ENCODE measurements at regions not wholly inside any gene's neighbourhood (a gene's known extent, or its start where the extent isn't known, plus 50 kb on each side); places are given as distances from the start of the nearest gene placed in this dataset.

- TF ChIP-seq SUZ12 (IDR thresholded peaks at IDR 0.05; ENCODE audit: extremely low read depth, insufficient read depth, insufficient read length), result no peak
- no peak for TF ChIP-seq ZNF274 (IDR thresholded peaks at IDR 0.05; ENCODE audit: low read depth, low read length)
- no peak for TF ChIP-seq YY1 (IDR thresholded peaks at IDR 0.05; ENCODE audit: insufficient read depth, insufficient read length)
- Histone ChIP-seq H3K9me3 (ENCODE audit: insufficient read depth, low read length) (no peaks in the 10 kb centered on the region), H3K9ac (ENCODE audit: insufficient read length, low read depth) (no peak overlapping the region), H3K4me3 (ENCODE audit: insufficient read length, low read depth) (no peak overlapping the region), H3K36me3 (ENCODE audit: insufficient read depth, insufficient read length, low read length) (no peaks in the 10 kb centered on the region), H3K4me1 (ENCODE audit: insufficient read depth, insufficient read length) (no peaks in the 10 kb centered on the region), H3K27me3 (ENCODE audit: insufficient read depth, insufficient read length) (peaks cover 2% of the 10 kb centered on the region)
- no peak for DNase-seq (ENCODE audit: low read depth, low spot score)
Observed at GRCh38 chr7:132072873-132073272, 503.4 kb downstream of the PLXNA4 start.

GRCh38 chr7:132072165-132072564 is 504.1 kb downstream of the PLXNA4 start:
- Histone ChIP-seq H3K4me3 (ENCODE audit: insufficient read length, low read depth) (no peak overlapping the region), H3K27me3 (ENCODE audit: insufficient read depth, insufficient read length) (peaks cover 2% of the 10 kb centered on the region), H3K9ac (ENCODE audit: insufficient read length, low read depth) (no peak overlapping the region), H3K4me1 (ENCODE audit: insufficient read depth, insufficient read length) (no peaks in the 10 kb centered on the region), H3K9me3 (ENCODE audit: insufficient read depth, low read length) (no peaks in the 10 kb centered on the region), H3K36me3 (ENCODE audit: insufficient read depth, insufficient read length, low read length) (no peaks in the 10 kb centered on the region)
- TF ChIP-seq YY1 (IDR thresholded peaks at IDR 0.05; ENCODE audit: insufficient read depth, insufficient read length), result no peak
- TF ChIP-seq SUZ12 (IDR thresholded peaks at IDR 0.05; ENCODE audit: extremely low read depth, insufficient read depth, insufficient read length), result no peak
- TF ChIP-seq ZNF274 (IDR thresholded peaks at IDR 0.05; ENCODE audit: low read depth, low read length), result no peak
- DNase-seq (ENCODE audit: low read depth, low spot score), result no peak

- TF ChIP-seq SUZ12 (IDR thresholded peaks at IDR 0.05; ENCODE audit: extremely low read depth, insufficient read depth, insufficient read length) (no peak), ZNF274 (IDR thresholded peaks at IDR 0.05; ENCODE audit: low read depth, low read length) (no peak), YY1 (IDR thresholded peaks at IDR 0.05; ENCODE audit: insufficient read depth, insufficient read length) (no peak)
- Histone ChIP-seq H3K4me1 (ENCODE audit: insufficient read depth, insufficient read length) (peaks cover 8% of the 10 kb centered on the region), H3K4me3 (ENCODE audit: insufficient read length, low read depth) (no peak overlapping the region), H3K36me3 (ENCODE audit: insufficient read depth, insufficient read length, low read length) (no peaks in the 10 kb centered on the region), H3K9ac (ENCODE audit: insufficient read length, low read depth) (no peak overlapping the region), H3K9me3 (ENCODE audit: insufficient read depth, low read length) (no peaks in the 10 kb centered on the region), H3K27me3 (ENCODE audit: insufficient read depth, insufficient read length) (peaks cover 2% of the 10 kb centered on the region)
- no peak for DNase-seq (ENCODE audit: low read depth, low spot score)
Observed at GRCh38 chr7:132069306-132069705, 507.0 kb downstream of the PLXNA4 start.

GRCh38 chr7:132066761-132067171 is 509.5 kb downstream of the PLXNA4 start:
- Histone ChIP-seq H3K9me3 (ENCODE audit: insufficient read depth, low read length) (no peaks in the 10 kb centered on the region), H3K4me1 (ENCODE audit: insufficient read depth, insufficient read length) (peaks cover 8% of the 10 kb centered on the region), H3K36me3 (ENCODE audit: insufficient read depth, insufficient read length, low read length) (no peaks in the 10 kb centered on the region), H3K4me3 (ENCODE audit: insufficient read length, low read depth) (no peak overlapping the region), H3K27me3 (ENCODE audit: insufficient read depth, insufficient read length) (peaks cover 2% of the 10 kb centered on the region), H3K9ac (ENCODE audit: insufficient read length, low read depth) (no peak overlapping the region)
- no peak for DNase-seq (ENCODE audit: low read depth, low spot score)
- TF ChIP-seq YY1 (IDR thresholded peaks at IDR 0.05; ENCODE audit: insufficient read depth, insufficient read length), result no peak
- TF ChIP-seq ZNF274 (IDR thresholded peaks at IDR 0.05; ENCODE audit: low read depth, low read length), result no peak
- no peak for TF ChIP-seq SUZ12 (IDR thresholded peaks at IDR 0.05; ENCODE audit: extremely low read depth, insufficient read depth, insufficient read length)

GRCh38 chr7:132065989-132066603 is 509.7 kb upstream of the PODXL start:
- DNase-seq (ENCODE audit: low read depth, low spot score), result no peak
- no peaks in the 10 kb centered on the region for H3K9me3 ChIP-seq (ENCODE audit: insufficient read depth, low read length)
- no peak overlapping the region for H3K9ac ChIP-seq (ENCODE audit: insufficient read length, low read depth)
- peaks cover 2% of the 10 kb centered on the region for H3K27me3 ChIP-seq (ENCODE audit: insufficient read depth, insufficient read length)
- no peak overlapping the region for H3K4me3 ChIP-seq (ENCODE audit: insufficient read length, low read depth)
- peaks cover 8% of the 10 kb centered on the region for H3K4me1 ChIP-seq (ENCODE audit: insufficient read depth, insufficient read length)
- H3K36me3 ChIP-seq (ENCODE audit: insufficient read depth, insufficient read length, low read length), result no peaks in the 10 kb centered on the region
- TF ChIP-seq ZNF274 (IDR thresholded peaks at IDR 0.05; ENCODE audit: low read depth, low read length) (no peak), SUZ12 (IDR thresholded peaks at IDR 0.05; ENCODE audit: extremely low read depth, insufficient read depth, insufficient read length) (no peak), YY1 (IDR thresholded peaks at IDR 0.05; ENCODE audit: insufficient read depth, insufficient read length) (no peak)

- Histone ChIP-seq H3K36me3 (ENCODE audit: insufficient read depth, insufficient read length, low read length) (no peaks in the 10 kb centered on the region), H3K9ac (ENCODE audit: insufficient read length, low read depth) (no peak overlapping the region), H3K4me1 (ENCODE audit: insufficient read depth, insufficient read length) (peaks cover 8% of the 10 kb centered on the region), H3K9me3 (ENCODE audit: insufficient read depth, low read length) (no peaks in the 10 kb centered on the region), H3K4me3 (ENCODE audit: insufficient read length, low read depth) (no peak overlapping the region), H3K27me3 (ENCODE audit: insufficient read depth, insufficient read length) (peaks cover 2% of the 10 kb centered on the region)
- no peak for TF ChIP-seq SUZ12 (IDR thresholded peaks at IDR 0.05; ENCODE audit: extremely low read depth, insufficient read depth, insufficient read length)
- no peak for TF ChIP-seq ZNF274 (IDR thresholded peaks at IDR 0.05; ENCODE audit: low read depth, low read length)
- TF ChIP-seq YY1 (IDR thresholded peaks at IDR 0.05; ENCODE audit: insufficient read depth, insufficient read length), result no peak
- peak; percentile 28 for DNase-seq (ENCODE audit: low read depth, low spot score)
Observed at GRCh38 chr7:132065193-132065988, 509.0 kb upstream of the PODXL start.

GRCh38 chr7:132063800-132064199 is 507.4 kb upstream of the PODXL start:
- Histone ChIP-seq H3K4me3 (ENCODE audit: insufficient read length, low read depth) (no peak overlapping the region), H3K9ac (ENCODE audit: insufficient read length, low read depth) (no peak overlapping the region), H3K36me3 (ENCODE audit: insufficient read depth, insufficient read length, low read length) (no peaks in the 10 kb centered on the region), H3K4me1 (ENCODE audit: insufficient read depth, insufficient read length) (peaks cover 8% of the 10 kb centered on the region), H3K9me3 (ENCODE audit: insufficient read depth, low read length) (no peaks in the 10 kb centered on the region), H3K27me3 (ENCODE audit: insufficient read depth, insufficient read length) (peaks cover 2% of the 10 kb centered on the region)
- no peak for TF ChIP-seq YY1 (IDR thresholded peaks at IDR 0.05; ENCODE audit: insufficient read depth, insufficient read length)
- TF ChIP-seq SUZ12 (IDR thresholded peaks at IDR 0.05; ENCODE audit: extremely low read depth, insufficient read depth, insufficient read length), result no peak
- TF ChIP-seq ZNF274 (IDR thresholded peaks at IDR 0.05; ENCODE audit: low read depth, low read length), result no peak
- no peak for DNase-seq (ENCODE audit: low read depth, low spot score)

Data from NT2/D1 (cell line).